Stimulated activated CD4-positive, alpha-beta T cell treated with anti-CD3 and anti-CD28 coated beads, Interleukin-2, amount 100 ng/mL, for 4 hours (primary cell): ENCODE measurements at regions not wholly inside any gene's neighbourhood (a gene's known extent, or its start where the extent isn't known, plus 50 kb on each side); places are given as distances from the start of the nearest gene placed in this dataset.

ENCODE experiments used
- DNase-seq: peaks from one replicate; pipeline ENCODE4 v3.0.0-alpha.2; 2020; ENCODE audit warnings: low read depth

DNA sequence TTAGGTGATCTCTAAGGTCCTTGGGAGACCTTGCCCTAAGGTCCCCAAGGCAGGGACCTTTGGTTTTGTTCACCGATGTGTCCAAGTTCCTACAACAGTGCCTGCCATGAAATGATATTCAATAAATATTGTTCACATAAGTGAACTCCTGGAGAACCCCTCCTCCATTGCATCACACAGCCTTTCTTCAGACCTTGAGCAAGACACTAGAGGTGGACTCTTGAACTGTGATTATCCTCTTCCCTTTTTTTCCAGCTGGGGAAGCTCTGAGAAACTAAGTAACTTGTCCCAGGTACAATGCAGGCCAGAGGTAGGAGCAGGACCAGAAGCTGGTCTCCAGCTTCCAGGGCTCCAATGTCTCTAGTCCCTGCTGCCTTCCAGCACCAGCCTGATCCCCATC lies 76.6 kb upstream of the LMO1 start:
- no peak for DNase-seq

DNA sequence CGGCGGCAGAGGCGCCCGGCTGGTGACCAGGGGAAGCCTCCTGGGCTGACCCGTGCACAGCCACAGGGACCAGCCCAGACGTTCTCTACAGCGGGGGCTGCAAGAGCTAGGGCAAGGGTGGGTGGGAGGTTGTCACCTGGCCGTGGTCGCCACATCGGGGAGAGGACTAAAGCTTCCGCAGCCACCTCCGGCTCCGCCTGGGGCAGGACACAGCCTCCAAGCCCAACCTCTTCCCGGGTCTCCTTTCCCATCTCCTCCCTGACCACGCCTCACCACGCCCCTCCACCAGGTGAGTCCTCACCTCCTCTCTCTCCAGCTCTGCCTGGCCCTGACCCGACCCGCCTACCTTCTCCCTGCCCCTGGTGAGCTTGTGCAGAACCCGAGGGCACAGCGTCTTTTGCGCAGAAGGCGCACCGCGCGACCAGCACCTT lies 75.9 kb upstream of the LMO1 start:
- DNase-seq: no peak

DNA sequence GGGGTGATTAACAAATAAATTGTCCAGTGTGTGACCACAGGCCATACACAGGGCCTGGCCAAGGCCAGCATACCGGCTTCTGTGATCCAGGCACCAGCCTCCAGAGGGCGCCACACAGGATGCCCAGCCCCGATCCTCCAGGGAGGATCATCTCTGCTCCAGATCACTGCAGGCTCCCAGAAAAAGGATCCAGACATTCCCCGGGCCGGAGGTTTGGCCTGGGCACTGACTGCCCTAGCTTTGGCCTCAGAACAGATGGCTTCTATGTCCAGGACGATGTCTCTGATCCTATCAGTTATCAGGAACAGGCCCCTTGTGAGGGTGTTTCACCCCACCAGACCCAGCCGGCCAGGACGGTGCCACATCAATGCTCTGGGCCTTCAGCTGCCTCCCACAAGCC lies 74.5 kb upstream of the LMO1 start:
- no peak for DNase-seq

DNA sequence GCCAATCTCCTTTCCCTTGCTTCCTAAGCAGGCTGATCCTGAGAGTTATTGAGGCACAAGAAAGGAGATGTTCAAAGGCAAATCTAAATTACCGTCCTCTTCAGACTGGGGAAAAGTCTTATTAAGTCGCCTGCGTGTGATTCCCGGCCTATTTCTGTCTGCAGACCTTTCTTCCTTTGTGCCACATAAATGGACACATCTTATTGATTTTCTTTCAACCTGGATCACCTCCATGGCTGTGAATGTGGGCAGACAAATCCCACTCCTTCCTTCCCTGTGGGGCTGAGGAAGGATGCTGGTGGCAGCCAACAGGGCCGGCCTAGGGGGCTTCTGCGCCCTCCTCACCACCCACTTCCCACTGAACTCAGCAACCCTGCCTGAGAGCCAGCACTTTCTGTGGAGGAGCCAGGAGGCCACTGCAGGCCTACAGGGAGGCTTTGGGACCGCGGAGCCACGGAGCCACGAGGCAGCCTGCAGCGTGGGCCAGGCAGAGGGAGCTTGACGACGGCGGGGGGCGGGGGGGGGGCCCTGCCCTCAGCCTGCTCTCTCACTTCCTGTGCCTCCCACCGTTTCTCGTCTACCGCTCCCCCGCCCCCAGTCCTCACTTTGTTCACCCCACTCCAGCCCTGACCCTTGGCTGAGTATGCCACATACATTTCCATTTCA lies 73.6 kb upstream of the LMO1 start:
- no peak for DNase-seq

- DNase-seq: no peak
These were observed 72.9 kb upstream of the LMO1 start for GRCh38 chr11:8336356-8337129.

DNA sequence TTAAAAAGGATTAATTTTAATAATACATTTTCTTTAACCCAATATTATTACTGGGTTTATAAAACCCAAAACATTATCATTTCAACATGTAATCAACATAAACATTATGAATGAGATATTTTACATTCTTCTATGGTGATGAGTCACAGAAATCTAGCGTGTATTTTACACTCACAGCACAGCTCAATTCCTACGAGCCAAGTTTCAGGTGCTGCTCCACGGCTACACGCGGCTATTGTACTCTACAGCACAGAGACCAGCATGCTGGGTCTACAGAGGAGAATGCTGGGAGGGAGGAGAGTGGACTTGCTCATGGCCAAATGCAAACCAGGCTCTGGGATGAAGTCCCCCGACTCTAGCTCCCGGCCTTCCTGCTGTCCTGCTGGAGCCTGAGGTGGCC lies 72.0 kb upstream of the LMO1 start:
- DNase-seq: no peak

DNA sequence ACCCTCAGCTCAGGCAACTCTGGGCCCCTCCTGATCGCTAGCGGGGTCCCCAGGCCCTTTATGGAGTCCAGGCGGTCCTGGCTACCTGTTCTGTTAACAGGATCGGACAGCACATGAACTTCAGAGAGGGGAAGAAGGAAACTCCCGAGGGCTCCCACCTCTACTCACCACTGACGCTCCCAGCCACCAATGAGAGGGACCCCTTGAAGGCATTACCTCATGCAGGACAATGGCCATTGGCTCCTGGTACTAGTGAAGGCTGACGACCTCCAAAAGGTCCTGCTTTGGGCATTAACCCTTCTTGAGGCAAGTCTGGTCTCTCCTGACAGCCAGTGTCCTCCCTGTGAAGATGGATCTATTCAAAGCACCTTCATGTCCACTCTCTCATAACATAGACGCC lies 71.5 kb upstream of the LMO1 start:
- no peak for DNase-seq

GRCh38 chr11:8333811-8334401 lies 70.2 kb upstream of the LMO1 start:
- DNase-seq: no peak

DNA sequence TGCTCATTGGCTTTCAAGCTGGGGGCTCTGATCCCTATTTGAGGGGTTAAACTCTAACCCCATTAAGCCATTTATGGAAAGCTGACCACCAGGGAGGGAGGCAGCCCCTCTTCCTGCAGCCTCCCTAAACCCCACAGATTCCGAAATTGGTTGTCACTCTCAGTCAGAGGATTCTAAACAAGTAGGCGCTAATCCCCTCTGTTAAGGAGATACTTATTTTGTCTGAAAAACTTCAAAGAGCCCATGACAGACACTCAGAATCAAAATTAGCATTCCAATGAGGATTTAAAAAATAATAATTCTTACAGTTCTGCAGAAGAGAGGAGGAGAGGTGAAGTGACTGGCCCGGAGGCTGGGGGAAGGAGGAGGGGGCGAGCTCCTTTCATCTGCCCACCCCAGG lies 69.7 kb upstream of the LMO1 start:
- no peak for DNase-seq

- DNase-seq: no peak
These were observed 69.2 kb upstream of the LMO1 start for GRCh38 chr11:8332891-8333290.

GRCh38 chr11:8332196-8332595 lies 68.5 kb upstream of the LMO1 start:
- DNase-seq: no peak

GRCh38 chr11:8331767-8332166 lies 68.1 kb upstream of the LMO1 start:
- no peak for DNase-seq

GRCh38 chr11:8330896-8331295 lies 67.2 kb upstream of the LMO1 start:
- DNase-seq: no peak

GRCh38 chr11:8330404-8330803 lies 66.7 kb upstream of the LMO1 start:
- no peak for DNase-seq

DNA sequence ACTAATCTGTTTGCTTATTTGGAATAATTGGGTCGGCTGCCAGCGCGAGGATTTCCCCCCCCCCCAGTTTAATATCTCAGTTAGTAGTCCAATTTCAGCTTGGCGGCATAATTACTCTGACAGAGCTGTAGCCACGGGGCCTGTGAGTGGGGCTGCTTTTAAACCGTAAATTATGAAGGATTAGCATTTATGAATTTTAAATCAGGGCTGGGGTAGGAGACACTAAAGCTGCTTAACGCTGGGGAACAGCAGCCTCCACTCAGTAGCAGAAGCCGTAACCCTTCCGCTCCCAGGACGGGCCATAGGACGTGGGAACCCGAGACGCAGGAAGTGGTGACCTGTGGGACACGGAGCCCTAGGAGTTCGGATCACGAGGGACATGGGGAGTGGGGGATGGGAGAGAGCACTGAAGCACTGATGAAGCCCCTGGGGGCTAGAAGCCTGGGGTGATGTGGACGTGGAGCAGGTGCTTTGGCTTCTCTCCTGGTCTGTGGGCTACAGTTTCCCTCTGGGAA lies 66.2 kb upstream of the LMO1 start:
- DNase-seq: no peak

DNA sequence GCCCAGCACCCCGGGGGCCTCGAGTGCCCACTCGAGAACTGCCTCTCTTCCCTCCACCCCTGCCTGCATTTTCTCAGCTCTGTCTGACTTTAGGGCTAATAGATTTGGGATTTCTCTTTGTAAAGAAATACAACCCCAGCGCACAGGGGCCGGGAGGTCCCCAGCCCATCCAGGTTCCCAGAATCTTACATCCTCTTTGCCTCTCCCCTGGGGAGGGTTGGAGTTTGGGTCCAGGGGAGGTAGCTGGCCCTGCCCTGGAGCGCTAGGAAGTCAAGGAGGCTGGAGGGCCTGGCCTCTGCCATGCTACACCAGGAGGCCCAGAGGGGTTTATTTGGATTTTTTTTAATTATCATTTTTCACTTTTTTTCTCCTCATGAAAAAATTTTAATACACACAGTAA lies 65.7 kb upstream of the LMO1 start:
- no peak for DNase-seq

DNA sequence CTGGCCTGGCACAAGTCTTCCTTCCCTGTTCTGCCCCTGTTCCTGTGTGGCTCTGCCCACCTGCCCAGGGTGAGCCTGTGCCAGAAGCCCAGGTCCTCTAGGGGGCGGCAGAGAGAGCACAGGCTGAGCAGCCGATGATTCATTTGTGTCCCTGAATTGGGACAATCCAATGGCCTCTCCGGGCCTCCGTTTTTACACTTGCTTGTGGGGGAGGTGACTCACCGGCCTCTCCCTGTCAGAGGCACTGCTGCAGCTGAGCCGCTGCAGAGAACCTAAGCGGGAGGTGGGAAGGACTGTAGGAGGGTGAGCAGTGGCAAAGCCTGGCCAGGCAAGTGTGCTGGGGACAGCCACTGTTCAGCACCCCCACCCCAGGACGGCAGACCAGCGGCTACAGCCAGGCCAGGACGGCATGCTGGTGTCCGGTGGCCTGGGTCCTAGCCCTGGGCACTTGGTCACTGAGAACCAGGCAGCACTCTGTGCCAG lies 65.2 kb upstream of the LMO1 start:
- peak; percentile 8 for DNase-seq

GRCh38 chr11:8328231-8328794 lies 64.6 kb upstream of the LMO1 start:
- no peak for DNase-seq

DNA sequence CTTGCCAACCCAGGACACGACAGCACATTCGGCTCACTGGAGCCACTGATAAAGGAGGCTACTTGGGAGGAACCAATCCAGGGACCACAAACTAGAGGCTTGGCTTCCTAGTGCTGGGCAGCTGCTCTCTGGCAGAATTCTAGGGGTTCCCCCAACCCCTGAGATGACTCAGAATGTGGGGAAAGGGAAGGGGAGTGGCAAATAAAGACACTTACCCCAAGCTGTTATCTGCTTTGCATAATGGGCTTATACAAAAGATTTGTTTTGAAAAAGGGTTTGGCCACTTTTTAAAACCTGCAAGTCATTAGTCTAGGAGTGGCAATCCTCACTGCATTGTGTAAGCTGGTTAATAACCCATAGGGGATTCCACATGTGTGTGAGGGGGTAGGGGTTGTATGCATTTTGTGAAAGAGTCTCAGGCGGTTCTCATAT lies 64.1 kb upstream of the LMO1 start:
- no peak for DNase-seq

GRCh38 chr11:8326337-8326736 lies 62.7 kb upstream of the LMO1 start:
- no peak for DNase-seq

- DNase-seq: no peak
These were observed 62.1 kb upstream of the LMO1 start for GRCh38 chr11:8325591-8326304.
